HG02973 (cell line): ENCODE measurements at regions not wholly inside any gene's neighbourhood (a gene's known extent, or its start where the extent isn't known, plus 50 kb on each side); places are given as distances from the start of the nearest gene placed in this dataset.

Source experiments
- ATAC-seq: cut with Tn5 transposase; IDR thresholded peaks from one replicate; pipeline ENCODE4 v1.9.1; 2021; ENCODE audit warnings: moderate library complexity; ENCODE audit not compliant: unreplicated experiment

DNA sequence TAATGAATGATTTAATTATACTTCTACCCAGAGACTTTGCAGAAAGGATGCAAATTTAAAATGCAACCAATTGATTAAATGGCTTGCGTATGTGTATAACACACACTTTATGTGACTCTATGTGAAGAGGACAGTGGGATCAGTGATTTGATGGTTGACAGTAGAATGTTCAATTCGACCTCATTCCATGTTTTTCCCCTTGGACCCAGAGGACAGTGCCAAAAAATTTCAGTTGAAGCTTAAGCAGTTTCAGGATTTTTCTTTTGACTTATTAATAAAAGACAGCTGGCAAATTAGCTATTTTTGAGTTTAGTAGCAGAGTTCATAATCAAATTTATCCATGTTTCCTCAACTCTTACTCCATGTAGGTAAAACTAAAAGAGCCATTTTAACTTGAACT lies 742.4 kb upstream of the NR2F2 start:
- ATAC-seq = no peak

DNA sequence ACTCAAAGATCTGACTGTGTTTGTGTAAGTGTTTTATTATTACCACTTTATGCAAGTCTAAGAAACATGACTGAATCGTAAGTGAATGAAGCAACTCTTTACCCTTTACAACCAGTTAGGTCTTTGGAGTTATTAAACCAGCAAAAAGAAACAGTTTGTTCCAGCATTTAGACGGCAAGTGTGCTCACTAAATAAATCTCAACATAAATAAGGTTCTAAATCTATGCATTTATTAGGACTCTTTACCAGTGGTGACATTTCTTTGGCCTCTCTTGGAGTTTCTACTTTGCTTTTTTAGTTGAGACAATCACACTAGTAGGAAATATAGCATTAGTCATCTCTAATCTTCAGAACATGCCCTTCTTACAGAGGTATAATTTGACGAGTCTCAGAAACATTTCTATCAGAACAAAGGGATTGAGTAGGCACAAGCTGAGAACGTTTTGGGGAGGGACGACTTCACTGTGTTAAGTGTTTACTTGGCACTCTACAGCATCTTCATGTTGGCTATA lies 739.9 kb upstream of the NR2F2 start:
- ATAC-seq = no peak

DNA sequence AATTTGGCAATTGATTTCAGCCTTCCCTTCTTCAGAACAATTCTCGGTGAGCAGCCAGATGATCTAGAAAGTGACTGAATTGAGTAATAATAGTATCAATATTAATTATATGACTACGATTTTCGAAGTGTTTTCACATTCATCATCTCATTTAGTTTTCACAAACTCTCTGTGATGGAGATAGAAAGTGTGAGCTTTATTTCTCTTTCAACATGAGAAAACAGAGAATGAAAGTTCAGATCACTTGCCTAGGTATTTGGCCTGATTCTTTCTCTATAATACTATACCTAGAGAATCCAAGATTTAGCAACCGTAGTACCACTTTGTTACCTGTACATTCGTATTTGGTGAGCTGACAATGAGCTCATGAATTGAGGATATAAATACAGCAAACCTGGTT lies 739.2 kb upstream of the NR2F2 start:
- no peak for ATAC-seq

DNA sequence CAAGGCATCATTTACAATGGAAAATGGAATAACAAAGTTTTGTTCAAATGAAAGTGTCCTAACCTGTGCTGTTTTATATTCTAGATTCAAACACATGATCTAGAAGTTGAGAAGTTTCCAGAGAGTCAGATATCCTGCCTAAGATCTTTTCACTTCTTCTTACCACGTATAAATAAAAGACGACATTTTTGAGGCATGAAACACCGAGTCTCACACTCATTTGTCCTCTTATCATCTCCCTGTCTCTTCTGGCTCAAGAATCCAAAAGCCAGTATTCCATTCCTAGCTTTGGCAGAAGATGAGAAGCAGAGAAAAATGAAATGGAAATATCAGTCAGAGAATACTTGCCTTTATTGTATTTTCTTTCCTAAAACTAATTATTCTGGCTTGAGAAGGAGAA lies 738.6 kb upstream of the NR2F2 start:
- no peak for ATAC-seq

DNA sequence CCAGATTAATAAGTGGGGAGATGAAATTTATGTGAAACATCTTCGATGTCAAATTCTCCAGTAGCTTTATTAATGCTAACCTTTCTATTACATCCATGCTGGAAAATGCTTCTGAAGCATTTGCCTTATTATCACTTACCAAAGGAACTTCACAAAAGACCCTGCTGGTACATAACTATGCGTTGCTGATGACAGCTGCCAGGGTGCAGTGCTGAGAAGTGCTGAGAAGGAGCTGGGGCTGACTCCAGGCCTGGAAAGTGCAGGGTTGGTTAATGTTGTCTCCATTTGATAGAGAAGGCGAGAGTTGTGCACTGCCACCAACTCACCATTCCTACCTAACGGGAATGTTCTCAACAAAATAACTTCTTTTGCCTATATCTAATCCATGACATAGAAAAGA lies 736.0 kb upstream of the NR2F2 start:
- ATAC-seq = no peak

DNA sequence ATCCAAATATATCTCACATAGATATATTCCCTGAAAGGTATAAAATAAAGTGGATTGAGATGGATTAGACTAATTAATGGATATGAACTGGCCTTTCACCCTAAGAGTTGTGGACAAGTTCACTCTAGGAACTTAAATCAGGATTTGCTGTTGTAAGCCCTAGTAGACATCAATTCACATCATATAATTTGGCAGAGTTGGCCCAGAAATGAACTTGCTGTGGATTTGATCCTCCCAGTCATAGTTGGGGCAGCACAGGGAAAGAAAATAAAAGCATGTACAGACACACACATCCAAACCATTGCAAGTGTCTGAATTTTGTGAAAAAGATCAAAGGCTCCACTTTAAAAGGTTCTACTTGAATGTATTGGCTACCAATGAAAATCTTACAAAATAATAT lies 734.7 kb upstream of the NR2F2 start:
- ATAC-seq = no peak

DNA sequence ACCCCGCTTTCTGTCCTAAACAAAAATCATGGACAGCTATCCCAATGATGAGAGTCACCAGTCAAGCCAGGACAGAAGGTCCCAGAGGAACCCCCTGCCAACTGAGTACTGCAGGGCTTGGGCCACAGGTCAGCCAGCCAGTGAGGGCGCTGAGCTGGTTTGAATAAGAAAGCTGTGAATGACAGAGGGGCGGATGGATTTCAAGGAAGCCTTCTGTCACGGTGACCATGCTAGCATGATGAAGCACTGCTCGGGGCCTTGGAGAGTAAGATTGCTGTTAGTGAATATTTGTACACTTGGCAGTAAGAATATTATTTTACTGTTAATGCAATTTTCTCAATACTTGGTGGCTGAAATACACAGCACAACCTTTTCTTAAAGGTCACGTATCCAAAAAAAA lies 734.0 kb upstream of the NR2F2 start:
- no peak for ATAC-seq

DNA sequence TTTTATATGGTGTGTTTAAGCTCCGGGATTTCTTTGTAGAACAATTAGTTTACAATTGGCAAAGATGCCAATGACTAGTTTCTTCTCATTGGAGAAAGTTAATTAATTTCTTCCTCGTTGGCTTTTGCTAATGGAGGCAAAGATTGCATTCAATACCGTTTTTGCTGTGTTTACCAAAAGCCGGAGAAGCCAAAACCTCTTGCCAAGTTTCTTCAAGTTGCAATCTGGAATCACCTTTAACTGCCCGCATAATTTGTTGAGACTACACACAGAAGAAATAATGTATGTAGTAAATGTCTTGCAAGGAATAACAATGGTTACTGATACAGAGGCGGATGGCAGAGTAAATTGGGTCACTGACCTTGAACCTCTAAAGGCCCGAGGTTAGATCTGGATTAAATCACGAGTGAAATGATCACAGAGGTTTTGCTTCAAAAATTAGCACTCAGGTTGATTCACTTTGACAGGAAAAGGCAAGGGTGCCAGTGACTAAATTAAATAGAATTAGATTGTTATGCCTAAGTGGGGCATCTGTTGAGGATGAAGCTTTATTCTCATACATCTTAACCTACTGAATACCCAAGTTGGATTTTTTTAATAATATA lies 732.1 kb upstream of the NR2F2 start:
- ATAC-seq = no peak

DNA sequence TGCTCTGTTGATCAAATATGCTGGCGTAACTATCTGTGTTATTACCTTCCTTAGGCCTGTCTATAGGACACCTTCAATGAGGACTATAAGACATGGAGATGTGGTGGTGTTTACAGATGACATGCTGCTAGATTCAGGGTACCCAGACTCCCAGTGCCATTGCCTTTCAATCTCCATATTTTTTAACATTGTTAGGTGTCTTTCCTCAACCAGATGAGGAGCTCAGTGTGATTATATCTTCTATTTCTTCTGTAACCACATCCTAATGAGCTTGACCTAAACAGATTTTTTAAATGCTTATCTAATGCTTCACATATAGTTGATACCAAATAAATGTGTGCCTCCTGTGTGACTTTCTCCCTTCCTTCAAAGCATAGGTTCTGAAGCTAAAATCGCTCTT lies 730.1 kb upstream of the NR2F2 start:
- no peak for ATAC-seq

DNA sequence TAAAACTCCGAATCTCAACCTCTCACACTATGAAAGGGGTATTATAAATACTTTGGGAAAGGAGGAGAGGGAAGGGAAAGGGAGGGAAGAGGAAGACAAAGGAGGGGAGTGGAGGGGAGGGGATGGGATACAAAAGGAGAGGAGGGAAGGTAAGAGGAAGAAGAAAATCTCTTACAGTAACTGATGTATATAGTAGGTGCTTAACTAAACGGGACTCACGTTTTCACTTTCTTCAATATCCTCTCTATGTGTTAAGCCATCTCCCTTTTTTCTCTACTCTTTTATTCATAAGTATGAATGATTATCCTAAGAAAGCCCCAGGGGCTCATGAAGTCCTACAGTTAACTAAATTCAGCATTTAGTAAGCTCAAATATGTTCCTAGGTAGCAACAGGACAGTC lies 729.6 kb upstream of the NR2F2 start:
- no peak for ATAC-seq

DNA sequence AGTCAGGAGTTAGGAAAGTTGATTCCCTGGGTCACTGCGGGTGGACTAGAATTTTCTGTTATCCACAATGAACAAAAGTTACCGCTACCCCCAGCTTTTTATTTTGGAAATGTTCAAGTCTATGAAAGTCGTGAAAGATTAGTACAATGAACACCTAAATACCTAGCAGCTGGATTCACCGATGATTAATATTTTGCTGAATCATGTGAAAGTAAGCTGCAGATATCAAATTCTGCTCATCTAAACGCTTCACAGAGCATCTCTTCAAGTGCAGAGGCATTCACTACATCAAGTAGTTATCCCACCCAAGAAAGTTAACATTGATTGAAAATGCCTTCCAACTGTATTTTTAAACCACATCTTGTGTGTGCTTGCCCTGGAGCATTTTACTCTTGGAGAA lies 729.0 kb upstream of the NR2F2 start:
- no peak for ATAC-seq

DNA sequence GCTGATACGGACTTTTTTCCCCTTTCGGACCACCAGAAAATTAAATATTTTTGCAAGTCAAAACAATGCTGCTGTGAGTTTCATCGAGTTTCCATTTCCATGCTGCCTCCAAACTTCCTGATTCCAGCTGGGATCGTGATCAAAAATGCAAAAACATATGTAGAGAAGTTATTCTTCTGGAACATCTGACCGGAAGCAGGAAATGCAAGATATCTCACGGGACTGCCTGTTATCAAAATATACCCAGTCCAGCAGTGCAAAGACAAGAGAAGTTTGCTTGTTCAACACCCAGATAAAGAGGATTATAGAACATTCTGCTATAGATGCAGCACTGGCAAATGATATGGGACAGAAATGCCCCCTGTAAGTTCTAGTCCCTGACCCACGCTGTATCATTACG lies 726.7 kb upstream of the NR2F2 start:
- ATAC-seq = no peak

DNA sequence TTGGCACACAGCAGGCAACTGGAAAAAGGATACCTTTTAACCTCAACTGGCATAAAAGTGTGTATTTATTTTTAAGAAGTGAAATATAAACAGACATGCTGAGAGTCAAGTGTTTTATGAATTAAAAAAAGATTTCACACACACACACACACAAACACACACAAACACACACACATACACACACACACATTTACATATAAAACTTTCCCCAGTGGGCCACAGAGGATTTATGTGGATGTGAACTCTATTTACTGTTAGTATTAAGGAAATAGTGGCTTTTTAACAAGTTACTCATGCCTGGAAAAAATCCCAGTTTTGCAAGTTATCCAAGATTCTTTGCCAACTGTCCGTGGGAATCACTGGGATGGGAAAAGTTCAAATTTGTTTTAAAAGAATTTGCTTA lies 725.9 kb upstream of the NR2F2 start:
- no peak for ATAC-seq

DNA sequence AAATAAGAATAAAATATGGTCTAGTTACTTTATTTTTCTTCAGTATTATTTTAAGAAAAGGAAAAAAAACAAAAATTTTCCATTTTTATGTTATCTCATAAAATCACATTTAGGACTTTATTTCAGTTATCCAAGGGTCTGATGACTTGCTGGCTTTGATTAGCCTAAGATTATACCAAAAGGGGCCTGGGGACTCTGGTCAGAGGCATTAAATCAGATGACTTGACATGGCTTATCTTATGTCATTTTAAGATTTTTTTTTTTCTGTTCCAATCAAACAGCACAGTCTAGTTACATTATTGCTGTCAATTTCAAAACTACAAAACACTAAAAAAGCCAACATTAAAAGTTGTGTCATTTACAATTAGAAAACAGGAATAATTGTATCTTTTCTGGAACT lies 725.4 kb upstream of the NR2F2 start:
- no peak for ATAC-seq

DNA sequence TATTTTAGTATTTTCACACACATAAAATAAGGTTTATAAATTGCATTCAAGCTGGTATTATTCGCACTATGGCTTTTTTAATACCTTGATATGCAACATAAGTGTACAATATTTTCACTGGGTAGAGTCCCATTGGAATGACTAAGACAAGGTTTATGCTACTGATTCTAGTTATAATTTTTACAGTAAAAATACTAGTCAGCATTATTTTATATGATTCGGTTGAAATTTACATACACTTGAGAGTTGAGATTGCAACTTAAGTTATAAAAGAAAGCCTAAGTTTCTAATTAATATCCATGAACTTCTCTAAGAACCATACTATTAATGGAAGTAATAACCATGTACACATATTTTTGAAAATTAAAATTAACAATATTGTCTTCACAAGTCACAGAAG lies 723.9 kb upstream of the NR2F2 start:
- ATAC-seq = no peak

DNA sequence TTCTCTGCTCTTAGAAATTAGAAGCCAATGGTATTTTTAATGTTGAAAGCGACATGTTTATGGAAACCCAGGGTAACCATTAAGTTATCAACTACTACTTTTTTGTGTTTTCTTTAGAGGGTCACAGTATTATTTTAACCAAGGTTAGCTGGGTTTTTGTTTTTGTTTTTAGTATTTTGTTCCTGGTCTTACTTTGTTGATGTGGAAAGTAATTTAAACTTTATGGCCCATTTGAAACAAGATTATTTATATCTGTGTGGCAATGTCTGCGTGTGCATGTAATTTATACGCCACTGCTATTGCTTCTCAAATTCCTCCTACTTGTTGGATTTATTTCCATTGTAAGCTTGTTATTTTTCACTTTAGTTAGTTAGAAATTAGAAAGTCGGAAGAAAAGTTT lies 722.1 kb upstream of the NR2F2 start:
- ATAC-seq = no peak

DNA sequence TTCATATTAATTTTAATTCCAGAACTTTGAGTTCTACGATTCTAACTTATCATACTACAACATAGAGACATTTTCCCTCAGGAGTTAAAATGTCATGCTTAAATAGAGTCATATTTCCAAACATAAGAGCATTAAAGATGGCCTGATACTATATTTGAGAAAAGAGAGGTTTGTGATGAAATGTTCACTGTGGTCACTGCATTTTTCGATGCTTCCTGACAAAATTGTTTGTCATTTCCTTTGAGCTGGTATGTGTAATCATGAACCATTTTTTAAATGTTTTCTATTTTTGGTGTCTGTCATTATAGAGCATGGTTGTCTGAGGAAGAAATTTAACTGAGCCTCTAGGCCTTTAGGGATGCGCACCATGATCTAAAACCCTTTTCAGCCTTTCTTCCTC lies 721.4 kb upstream of the NR2F2 start:
- no peak for ATAC-seq

DNA sequence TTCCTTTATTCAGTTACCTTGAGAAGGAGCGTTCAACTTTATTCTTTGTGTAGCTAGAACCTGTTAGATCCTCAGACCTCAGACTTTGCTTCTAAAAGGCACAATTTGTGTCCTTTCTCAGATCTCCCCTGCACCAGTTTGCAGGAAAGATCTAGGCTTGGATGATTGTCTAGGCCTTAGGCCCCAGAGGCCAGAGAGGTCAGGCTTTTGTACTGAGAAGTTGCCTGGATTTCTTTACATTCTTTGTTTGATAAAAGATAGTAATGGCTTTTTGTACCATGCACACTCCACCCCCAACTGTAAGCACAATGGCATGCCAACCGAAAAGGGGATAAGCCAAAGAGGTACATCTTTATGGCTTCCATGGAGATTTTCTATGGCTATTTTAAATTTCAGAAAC lies 719.6 kb upstream of the NR2F2 start:
- no peak for ATAC-seq

DNA sequence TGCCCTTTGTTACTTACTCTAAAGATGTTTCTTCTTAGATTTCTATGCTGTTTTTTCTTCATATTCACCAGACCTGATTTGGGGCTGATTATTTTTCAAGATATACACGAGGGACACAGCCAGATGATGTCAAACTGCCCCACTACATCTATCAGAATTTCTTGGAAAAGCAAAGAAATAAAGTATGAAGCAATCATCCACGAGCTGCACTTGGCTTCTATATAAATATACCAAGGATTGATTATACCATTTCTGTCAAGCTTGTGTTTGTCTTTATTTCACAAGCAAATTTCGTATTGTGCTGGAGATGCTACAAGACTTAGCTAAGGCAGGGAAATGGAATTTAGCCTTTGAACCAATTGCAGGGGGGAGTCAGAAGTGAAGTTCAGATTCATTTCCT lies 715.1 kb upstream of the NR2F2 start:
- no peak for ATAC-seq

DNA sequence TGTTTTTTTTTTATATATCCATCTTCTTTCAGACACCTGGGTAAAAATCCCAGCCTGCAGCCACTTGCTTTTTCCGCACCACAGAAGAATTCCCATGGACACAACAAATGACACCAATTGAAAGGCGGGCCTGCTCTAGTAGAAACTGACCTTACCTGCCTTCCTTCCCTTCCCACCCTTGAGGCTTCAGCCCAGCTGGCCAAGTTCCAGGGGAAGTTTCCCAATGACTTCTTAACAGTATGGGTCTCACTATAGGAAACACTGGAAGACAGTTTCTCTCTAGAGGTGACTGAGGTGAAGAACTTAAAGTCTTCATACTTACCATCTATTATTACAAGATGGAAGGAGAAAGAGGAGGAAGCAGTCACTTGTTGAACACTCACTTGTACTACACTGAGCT lies 714.2 kb upstream of the NR2F2 start:
- ATAC-seq = no peak

DNA sequence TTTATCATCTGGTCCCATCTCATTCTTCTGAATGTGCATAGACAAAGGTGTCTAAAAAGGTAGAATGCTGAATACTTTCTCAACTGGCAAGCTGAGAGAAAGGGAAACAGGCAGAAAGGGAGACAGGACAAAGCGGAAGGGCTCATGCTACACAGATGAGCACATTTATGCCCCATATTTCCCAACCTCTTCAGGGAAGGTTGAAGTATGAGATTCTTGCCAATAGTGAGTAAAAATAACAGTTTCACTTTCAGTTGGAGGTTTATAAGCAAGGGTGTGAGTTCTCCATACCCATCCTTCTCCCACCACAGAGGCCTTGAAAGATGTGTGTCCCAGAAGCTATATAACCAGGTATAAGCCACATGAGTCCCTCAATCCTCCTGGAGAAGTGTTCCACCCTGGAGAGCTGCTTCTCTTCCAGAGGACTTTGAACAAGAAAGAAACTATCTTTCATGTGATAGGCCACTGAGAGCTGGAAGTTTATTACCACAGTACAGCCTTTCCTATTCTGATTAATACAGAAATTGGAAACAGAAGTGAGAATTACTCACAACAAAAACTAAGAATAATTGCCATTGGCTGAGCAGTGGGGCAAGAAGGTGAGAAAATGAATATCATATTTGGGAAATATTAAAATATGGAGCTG lies 709.4 kb upstream of the NR2F2 start:
- no peak for ATAC-seq

DNA sequence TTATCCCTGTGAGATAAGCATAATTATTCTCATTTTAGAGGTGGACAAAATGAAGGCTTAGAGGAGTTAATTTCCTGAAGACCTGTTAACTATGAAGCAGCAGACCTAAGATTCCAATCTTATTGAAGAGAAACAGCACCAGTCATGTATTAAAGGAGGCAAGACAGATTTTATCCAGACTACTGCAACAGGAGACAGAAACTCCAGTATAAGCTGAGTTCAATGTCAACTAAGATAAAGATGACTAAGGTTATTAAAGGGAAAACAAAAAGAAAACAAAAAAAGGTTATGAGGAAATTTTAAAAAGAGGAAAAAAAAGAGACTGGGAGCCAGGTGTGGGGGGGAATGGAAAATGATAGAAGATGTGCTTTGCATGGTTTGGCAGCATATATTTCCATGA lies 707.7 kb upstream of the NR2F2 start:
- no peak for ATAC-seq

DNA sequence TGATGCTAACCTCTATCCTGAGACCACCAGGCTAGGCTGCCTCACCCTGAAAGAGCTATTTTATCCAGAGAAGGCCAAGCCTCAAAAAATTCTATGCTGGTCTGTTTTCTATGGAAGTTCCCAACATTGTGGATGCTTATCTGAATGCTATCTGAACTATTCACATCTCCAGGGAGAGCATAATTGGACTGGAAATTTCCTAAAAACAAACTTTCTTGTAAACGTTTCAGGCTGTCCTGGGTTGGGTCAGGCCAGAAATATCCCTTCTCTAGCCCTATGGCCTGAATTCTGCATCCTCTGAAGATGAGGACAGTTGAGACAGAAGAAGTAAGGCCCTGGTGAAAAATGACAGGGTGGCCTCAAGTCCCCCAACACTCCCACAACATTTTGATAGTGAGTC lies 706.4 kb upstream of the NR2F2 start:
- ATAC-seq = no peak
